GM21390 (cell line): ENCODE measurements at regions not wholly inside any gene's neighbourhood (a gene's known extent, or its start where the extent isn't known, plus 50 kb on each side); places are given as distances from the start of the nearest gene placed in this dataset.
"Not testable (repeated sequence)": the region's sequence is repeated elsewhere in the genome, so short reads cannot be mapped to it uniquely, and the experiment has no call there.

Experiments
- ATAC-seq: cut with Tn5 transposase; IDR thresholded peaks from one replicate; pipeline ENCODE4 v1.9.1; 2021; ENCODE audit not compliant: unreplicated experiment

GRCh38 chr2:194870974-194871535, 786.0 kb upstream of the SLC39A10 start:
- ATAC-seq, result no peak

GRCh38 chr2:194867328-194867727, 789.7 kb upstream of the SLC39A10 start:
- peak; percentile 62 for ATAC-seq

DNA sequence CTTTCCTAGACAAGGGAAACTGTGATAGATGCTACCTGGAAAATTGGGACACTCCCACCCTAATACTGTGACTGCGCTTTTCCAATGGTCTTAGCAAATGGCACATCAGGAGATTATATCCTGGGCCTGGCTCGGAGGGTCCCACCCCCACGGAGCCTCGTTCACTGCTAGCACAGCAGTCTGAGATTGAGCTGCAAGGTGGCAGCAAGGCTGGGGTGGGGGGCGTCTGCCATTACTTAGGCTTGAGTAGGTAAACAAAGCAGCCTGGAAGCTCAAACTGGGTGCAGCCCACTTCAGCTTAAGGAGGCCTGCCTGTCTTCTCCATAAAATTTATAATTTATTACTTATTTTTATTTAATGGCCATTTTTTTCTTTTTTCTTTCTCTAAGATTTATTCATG, 802.1 kb upstream of the SLC39A10 start:
- ATAC-seq, result no peak

DNA sequence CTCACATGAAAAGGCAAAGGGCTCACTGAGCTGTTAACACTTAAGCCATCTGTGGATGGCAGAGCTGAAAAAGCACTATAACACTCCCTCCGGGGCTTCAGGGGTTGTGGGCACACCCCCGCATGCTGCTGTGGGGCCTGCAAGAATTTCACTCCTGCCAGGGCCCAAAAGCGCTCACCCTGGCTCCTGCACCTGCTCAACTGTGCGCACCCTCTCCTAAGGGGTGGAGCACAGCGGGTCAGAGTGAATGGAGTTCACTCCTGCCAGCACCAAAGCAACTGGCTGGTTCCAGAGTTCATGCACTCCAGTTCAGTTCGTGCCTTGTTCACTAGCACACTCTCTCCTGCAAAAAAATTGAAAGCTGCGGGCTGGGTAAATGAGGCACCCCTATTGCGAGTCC, 814.2 kb upstream of the SLC39A10 start:
- ATAC-seq, result no peak

DNA sequence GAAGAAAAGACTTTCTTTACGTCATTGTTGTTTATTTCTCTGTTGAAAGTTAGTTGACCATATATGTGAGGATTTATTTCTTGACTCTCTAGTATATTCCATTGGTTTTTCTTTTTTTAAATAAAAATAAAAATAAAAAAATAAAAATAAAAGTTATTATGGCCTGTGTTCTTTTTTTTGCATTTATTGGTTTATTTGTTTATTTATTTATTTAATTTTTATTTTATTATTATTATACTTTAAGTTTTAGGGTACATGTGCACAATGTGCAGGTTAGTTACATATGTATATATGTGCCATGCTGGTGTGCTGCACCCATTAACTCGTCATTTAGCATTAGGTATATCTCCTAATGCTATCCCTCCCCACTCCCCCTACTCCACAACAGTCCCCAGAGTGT, 822.7 kb upstream of the SLC39A10 start:
- not testable (repeated sequence) for ATAC-seq

DNA sequence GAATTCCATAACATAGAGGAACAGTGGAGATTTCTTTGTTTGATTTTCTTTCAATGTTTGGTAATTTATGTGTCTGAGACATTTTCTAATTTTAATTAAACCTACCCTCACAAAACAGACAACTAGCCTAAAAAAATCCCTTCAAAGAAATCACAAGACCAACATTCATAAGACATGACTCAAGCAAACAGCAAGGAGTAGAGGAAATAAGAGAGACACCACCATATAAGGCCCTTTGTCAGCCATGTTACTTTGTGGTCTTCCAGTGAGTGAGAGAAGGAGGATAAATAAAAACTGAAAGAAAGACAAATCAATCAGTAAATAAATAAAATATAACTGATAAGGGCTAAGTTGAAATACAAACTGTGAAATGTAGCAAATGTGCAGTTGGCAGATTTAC, 830.8 kb upstream of the SLC39A10 start:
- no peak for ATAC-seq

DNA sequence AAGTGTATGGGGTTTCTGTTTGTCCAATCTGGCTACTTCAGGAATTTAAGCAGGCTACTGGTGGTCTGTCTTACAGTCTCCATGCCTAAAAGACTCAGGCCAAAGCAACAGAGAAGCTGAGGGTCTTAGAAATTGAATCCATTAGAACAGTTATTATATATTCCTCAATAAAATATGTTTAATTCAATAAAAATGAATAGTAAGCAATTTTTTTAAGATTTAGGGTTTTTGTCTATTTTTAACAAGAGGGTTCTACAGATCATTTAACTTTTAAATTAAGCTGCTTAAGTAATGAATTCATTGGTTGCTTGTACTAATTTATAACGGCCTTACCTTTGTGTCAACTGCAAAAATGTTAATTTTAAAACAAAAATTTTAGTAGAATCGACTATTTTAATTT, 832.6 kb upstream of the SLC39A10 start:
- ATAC-seq, result no peak

DNA sequence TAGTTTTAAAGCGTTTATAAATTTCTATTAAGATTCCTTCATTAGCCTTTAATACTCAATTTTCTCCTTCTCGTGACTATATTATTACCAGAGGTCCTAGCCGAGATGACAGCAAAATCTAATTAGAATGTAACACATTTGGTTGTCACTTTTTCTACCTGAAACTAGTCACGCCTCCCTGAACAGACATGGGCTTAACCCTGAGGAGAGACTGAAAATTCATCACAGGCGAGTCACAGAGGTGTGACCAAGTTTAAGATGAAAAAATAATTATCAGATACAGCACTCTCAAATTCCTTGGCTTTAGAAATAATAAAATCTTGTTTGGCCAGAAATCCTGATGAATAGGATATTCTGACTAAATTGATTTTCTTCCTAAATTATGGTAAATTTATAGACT, 834.4 kb upstream of the SLC39A10 start:
- no peak for ATAC-seq

DNA sequence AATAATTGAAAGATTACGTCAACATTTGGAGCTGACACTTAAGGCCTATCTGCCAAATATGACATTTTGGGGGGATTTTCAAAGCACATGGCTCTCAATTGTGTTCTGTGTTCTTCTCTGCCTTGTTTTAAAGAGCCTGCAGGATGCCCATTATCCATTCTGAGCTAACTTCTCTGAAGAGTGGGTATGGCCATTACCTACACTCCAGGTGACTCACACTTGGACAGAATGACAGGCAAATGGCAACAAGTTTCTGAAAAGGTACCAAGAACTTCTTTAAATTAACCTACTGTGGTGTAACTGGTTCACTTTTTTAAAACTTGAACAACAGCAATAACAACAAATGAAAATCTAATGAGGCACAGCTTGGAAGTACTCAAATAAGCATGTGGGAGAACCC, 834.9 kb upstream of the SLC39A10 start:
- ATAC-seq, result no peak

DNA sequence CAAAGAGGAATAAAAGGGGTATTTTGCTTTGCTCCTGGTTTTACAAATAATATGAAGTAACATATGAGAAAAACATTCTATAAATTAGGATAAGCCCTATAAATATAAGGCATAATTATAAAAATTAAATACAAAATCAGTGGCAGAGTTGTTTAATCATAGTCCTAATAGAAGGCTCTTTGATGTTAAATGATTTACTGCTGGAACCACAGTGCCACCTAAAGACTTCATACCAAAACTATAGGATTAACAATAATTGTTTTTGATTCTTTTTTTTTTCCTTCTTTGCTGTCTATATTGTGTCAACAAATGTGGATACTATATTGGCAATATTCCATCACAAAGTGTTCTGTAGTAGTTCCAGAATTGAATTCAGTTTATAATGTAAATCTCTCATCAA, 837.7 kb upstream of the SLC39A10 start:
- no peak for ATAC-seq

- no peak for ATAC-seq
Observed at GRCh38 chr2:194815475-194815874, 841.6 kb upstream of the SLC39A10 start.

DNA sequence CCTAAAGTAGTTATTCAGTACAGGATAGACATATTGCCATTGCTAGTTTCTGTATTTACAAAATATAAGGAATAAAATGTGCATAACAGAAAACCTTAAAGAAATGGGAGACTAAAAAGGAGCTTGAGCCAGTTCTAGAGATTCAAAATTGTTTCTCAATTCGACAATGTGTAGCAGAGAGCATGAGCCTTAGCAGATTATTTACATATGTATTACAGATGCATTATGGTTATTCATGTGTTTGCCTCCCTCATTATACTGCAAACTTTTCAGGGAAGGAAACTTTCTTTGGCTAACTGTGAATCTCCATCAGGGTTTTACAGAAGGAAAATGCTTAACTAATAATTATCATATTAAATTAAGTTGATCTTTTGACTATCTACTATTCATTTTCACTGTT, 854.4 kb upstream of the SLC39A10 start:
- ATAC-seq, result no peak

GRCh38 chr2:194787071-194787470, 870.0 kb upstream of the SLC39A10 start:
- ATAC-seq, result not testable (repeated sequence)

DNA sequence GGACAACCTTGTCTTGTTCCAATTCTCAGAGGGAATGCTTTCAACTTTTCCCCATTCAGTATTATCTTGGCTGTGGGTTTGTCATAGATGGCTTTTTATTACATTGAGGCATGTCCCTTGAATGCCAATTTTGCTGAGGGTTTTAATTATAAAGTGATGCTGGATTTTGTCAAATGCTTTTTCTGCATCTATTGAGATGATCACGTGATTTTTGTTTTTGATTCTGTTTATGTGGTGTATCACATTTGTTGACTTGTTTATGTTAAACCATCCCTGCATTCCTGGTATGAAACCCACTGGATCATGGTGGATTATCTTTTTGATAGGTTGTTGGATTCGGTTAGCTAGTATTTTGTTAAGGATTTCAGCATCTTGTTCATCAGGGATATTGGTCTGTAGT, 885.6 kb upstream of the SLC39A10 start:
- ATAC-seq, result not testable (repeated sequence)

GRCh38 chr2:194769030-194769429, 888.0 kb upstream of the SLC39A10 start:
- ATAC-seq, result no peak

- no peak for ATAC-seq
Observed at GRCh38 chr2:194765723-194766122, 891.3 kb upstream of the SLC39A10 start.

GRCh38 chr2:194750926-194751325, 906.1 kb upstream of the SLC39A10 start:
- no peak for ATAC-seq

GRCh38 chr2:194745557-194746146, 911.4 kb upstream of the SLC39A10 start:
- ATAC-seq, result no peak

GRCh38 chr2:194742706-194743105, 914.3 kb upstream of the SLC39A10 start:
- no peak for ATAC-seq

DNA sequence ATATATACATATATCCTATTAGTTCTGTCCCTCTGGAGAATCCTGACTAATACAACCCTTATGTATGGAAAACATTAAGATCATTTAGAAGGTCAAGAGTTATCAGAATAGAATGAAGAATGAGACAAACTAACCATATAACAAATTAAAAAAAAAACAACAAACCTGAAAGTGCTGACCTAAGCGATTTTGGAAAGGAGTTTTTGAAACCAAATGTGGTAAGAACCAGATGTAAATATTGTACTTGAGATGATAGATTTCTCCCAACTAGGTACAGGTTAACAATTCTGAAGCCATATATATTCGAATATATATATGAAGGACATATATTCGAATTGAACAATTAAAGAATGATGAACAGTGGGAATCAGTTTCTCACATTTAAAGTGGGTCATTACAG, 917.8 kb upstream of the SLC39A10 start:
- ATAC-seq, result no peak

DNA sequence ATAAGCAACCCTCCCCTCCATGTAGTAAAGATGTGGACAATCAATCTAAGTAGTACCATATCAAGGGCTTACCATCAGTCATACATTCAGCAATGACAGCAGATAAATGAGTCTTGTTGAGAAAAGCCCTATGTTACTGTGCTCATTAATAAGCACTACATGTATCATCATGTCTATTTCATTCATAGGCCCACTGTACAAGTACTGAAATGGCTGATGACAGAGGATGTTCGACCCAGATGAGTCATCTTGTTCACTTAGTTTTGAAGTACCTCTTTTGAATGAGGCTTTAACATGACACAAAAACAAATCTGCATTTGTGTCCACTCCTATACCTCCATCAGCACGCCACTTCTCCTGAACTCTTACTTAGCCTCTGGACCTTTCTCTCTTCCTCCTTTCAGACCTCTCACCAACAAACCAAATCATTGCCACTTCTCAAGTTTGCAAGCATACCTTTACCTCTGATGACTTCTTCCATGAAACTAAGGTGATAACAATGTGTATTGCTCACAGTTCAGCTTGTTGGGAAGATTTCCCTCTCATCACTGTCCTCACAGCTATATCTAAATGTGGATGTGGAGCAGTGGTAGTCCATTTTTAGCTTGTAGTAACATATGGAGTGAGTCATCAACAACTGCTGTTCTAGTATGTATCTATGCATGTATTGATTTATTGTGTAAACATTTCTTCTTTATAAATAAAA, 921.0 kb upstream of the SLC39A10 start:
- no peak for ATAC-seq

GRCh38 chr2:194730266-194730665, 926.8 kb upstream of the SLC39A10 start:
- ATAC-seq, result no peak

- no peak for ATAC-seq
Observed at GRCh38 chr2:194725169-194725568, 931.9 kb upstream of the SLC39A10 start.
